K562 (cell line): ENCODE measurements at regions not wholly inside any gene's neighbourhood (a gene's known extent, or its start where the extent isn't known, plus 50 kb on each side); places are given as distances from the start of the nearest gene placed in this dataset.

ENCODE experiments used
- ATAC-seq: fragments of 200-7000 bp; cut with Tn5 transposase; 3 replicates; pipeline ENCODE4 v1.9.1; 2020; ENCODE audit warnings: moderate library complexity
- BruUV-seq: library from RNA; stranded (reverse); fragments of 400-500 nt; replicated peaks from 2 replicates; lab custom pipeline; 2021; lab: Mats Ljungman, UMichigan
- CTCF ChIA-PET: fragments of 300-600 bp; formaldehyde crosslinking; extraction: SDS; loops from one replicate; lab custom pipeline; 2021; ENCODE audit warnings: low intra/inter-chr PET ratio; lab: Yijun Ruan, JAX
- POLR2A ChIA-PET: fragments of 300-600, 350-650 bp; sonication (Branson Sonifier 250); formaldehyde crosslinking; extraction: SDS; loops from one replicate; lab custom pipeline; 2021; ENCODE audit warnings: antibody characterized with exemption, inconsistent platforms; lab: Yijun Ruan, JAX
- DNase-seq, 4 experiments: peaks; one replicate each; pipeline versions ENCODE4 v3.0.0 to v3.0.0-alpha.2; 2011 to 2018; ENCODE audit warnings: low spot score in 3 of 4, mixed read lengths in 3 of 4; ENCODE audit errors: extremely low read depth in 1 of 4
- FAIRE-seq: peaks from 2 replicates; lab custom pipeline; 2011; peaks lifted over from hg19 to GRCh38; lab: Jason Lieb, UNC
- H2AFZ ChIP-seq: 2 replicates; pipeline ENCODE4 v1.6.0; 2011; ENCODE audit warnings: low read depth, low read length, control low read depth, inconsistent platforms
- H3K27ac ChIP-seq: fragments of 200-600 bp; 3 replicates; pipeline ENCODE4 v1.8.0; 2011; ENCODE audit warnings: low read depth, mild to moderate bottlenecking, control low read depth, inconsistent platforms, low read length, moderate library complexity, mixed read lengths; ENCODE audit errors: extremely low read depth
- H3K27me3 ChIP-seq, 2 experiments: fragments of 300-600 bp in 1 of 2; 2 replicates in 1 of 2; 3 replicates in 1 of 2; pipeline versions ENCODE4 v1.6.0 to v1.8.0; 2011; ENCODE audit warnings: inconsistent platforms in 2 of 2, low read length in 2 of 2, mild to moderate bottlenecking in 1 of 2, mixed read lengths in 1 of 2, moderate library complexity in 1 of 2; ENCODE audit not compliant: control insufficient read depth in 2 of 2, insufficient read depth in 2 of 2
- H3K36me3 ChIP-seq: fragments of 300-600 bp; 3 replicates; pipeline ENCODE4 v1.8.0; 2011; ENCODE audit warnings: mild to moderate bottlenecking, low read length, inconsistent platforms; ENCODE audit not compliant: control insufficient read depth, insufficient read depth
- H3K4me1 ChIP-seq, 2 experiments: fragments of 200-600 bp in 1 of 2; replicated peaks in 1 of 2; 2 replicates in 1 of 2; 3 replicates in 1 of 2; pipeline versions ENCODE4 v1.5.1 to v1.8.0; 2011; ENCODE audit warnings: inconsistent platforms in 2 of 2, low read length in 2 of 2, mild to moderate bottlenecking in 1 of 2, mixed read lengths in 1 of 2, moderate library complexity in 1 of 2; ENCODE audit not compliant: control insufficient read depth in 2 of 2, insufficient read depth in 2 of 2
- H3K4me2 ChIP-seq: 2 replicates; pipeline ENCODE4 v1.6.1; 2011; ENCODE audit warnings: low read length, control low read depth, inconsistent platforms, mixed read lengths; ENCODE audit not compliant: insufficient read depth
- H3K4me3 ChIP-seq: fragments of 200-600 bp; sonication (generic), shearing (Covaris generic); 2 replicates; pipeline ENCODE4 v1.5.1; 2016; ENCODE audit warnings: control low read depth, inconsistent platforms
- H3K79me2 ChIP-seq: fragments of 200-600 bp; 3 replicates; pipeline ENCODE4 v1.8.0; 2011; ENCODE audit warnings: low read length, inconsistent platforms; ENCODE audit not compliant: control insufficient read depth, insufficient read depth
- H3K9ac ChIP-seq, 2 experiments: 2 replicates each; pipeline versions ENCODE4 v1.6.0 to v1.6.1; 2011; ENCODE audit warnings: low read depth in 2 of 2, low read length in 2 of 2, control low read depth in 1 of 2, inconsistent platforms in 1 of 2, mild to moderate bottlenecking in 1 of 2, mixed read lengths in 1 of 2; ENCODE audit not compliant: insufficient read depth in 1 of 2
- H3K9me1 ChIP-seq: one replicate; pipeline ENCODE4 v1.6.0; 2011; ENCODE audit warnings: inconsistent platforms, mild to moderate bottlenecking, low read length, moderate library complexity; ENCODE audit not compliant: control insufficient read depth, insufficient read depth
- H3K9me3 ChIP-seq: replicated peaks from 2 replicates; pipeline ENCODE4 v1.5.1; 2011; ENCODE audit warnings: low read depth, low read length, inconsistent platforms; ENCODE audit not compliant: control insufficient read depth, insufficient read depth
- H4K20me1 ChIP-seq: replicated peaks from 2 replicates; pipeline ENCODE4 v1.6.1; 2011; ENCODE audit warnings: low read length, inconsistent platforms, mixed read lengths; ENCODE audit not compliant: control insufficient read depth, insufficient read depth
- FOXJ2 ChIP-seq: fragments of 200-800 bp; sonication (Bioruptor generic); IDR thresholded peaks from 2 replicates; pipeline ENCODE4 v1.6.1; 2016; ENCODE audit warnings: missing genetic modification characterization, missing compliant biosample characterization
- FOXM1 ChIP-seq, 2 experiments: fragments of 450-650 bp in 1 of 2; sonication (generic) in 1 of 2; formaldehyde crosslinking in 1 of 2; IDR thresholded peaks; 2 replicates each; pipeline versions ENCODE4 v1.6.1 to v1.9.0; 2017 to 2022; ENCODE audit warnings: low read depth in 2 of 2, mild to moderate bottlenecking in 2 of 2, missing genetic modification reagents in 1 of 2, moderate library complexity in 1 of 2
- GABPB1 ChIP-seq: sonication (generic); formaldehyde crosslinking; IDR thresholded peaks from 2 replicates; pipeline ENCODE4 v1.8.0; 2022; ENCODE audit warnings: mild to moderate bottlenecking, missing genetic modification reagents
- JUNB ChIP-seq: fragments of 450-650 bp; formaldehyde crosslinking; conservative IDR thresholded peaks from 2 replicates; pipeline ENCODE4 v1.4.0; 2020; ENCODE audit warnings: mild to moderate bottlenecking
- MCM7 ChIP-seq, 2 experiments: fragments of 450-650 bp; IDR thresholded peaks; 2 replicates each; pipeline ENCODE4 v1.6.1; 2016 to 2018
- NCOA4 ChIP-seq: fragments of 450-650 bp; IDR thresholded peaks from 2 replicates; pipeline ENCODE4 v1.6.1; 2018; ENCODE audit warnings: mild to moderate bottlenecking; ENCODE audit not compliant: partially characterized antibody
- RREB1 ChIP-seq: fragments of 250-450 bp; sonication (Bioruptor Pico); IDR thresholded peaks from 2 replicates; pipeline ENCODE4 v1.4.0; 2020
- SFPQ ChIP-seq: fragments of 200-400 bp; formaldehyde crosslinking; IDR thresholded peaks from 2 replicates; pipeline ENCODE4 v1.6.1; 2017; ENCODE audit warnings: mild to moderate bottlenecking, low read depth, low read length, moderate library complexity
- ZNF507 ChIP-seq: conservative IDR thresholded peaks from 2 replicates; pipeline ENCODE4 v1.6.1; 2017; ENCODE audit warnings: missing genetic modification characterization, missing compliant biosample characterization
- ZNF57 ChIP-seq: fragments of 450-650 bp; formaldehyde crosslinking; IDR thresholded peaks from 2 replicates; pipeline ENCODE4 v1.4.0; 2020; ENCODE audit warnings: mild to moderate bottlenecking, moderate library complexity
- ZNF77 ChIP-seq: fragments of 250-450 bp; sonication (Bioruptor Pico); IDR thresholded peaks from 2 replicates; pipeline ENCODE4 v1.5.0; 2020
- ZNF780A ChIP-seq: fragments of 250-450 bp; sonication (Bioruptor Pico); IDR thresholded peaks from 2 replicates; pipeline ENCODE4 v1.5.0; 2021; ENCODE audit warnings: mild to moderate bottlenecking
- ZZZ3 ChIP-seq: fragments of 450-650 bp; IDR thresholded peaks from 2 replicates; pipeline ENCODE4 v1.6.1; 2016; ENCODE audit warnings: antibody characterized with exemption, mild to moderate bottlenecking, moderate library complexity
- WGBS: fragments of 100-300 bp; shearing (Covaris generic); methylation state at CpG from one replicate; pipeline ENCODE4 v1.1.6; 2016; ENCODE audit warnings: low coverage, mixed read lengths; ENCODE audit not compliant: insufficient coverage; ENCODE audit errors: missing lambda C conversion rate; 5-methylcytosine and 5-hydroxymethylcytosine counted together
- in situ Hi-C: fragments of 300-500 bp; cut with MboI; formaldehyde crosslinking; loops from 4 replicates; pipeline ENCODE4 v1.15.0; 2018; ENCODE audit warnings: inconsistent platforms, mixed read lengths
- intact Hi-C: fragments of 100-400 bp; cut with micrococcal nuclease; formaldehyde crosslinking; loops from 2 replicates; pipeline ENCODE4 v1.14.2; 2022
- TF ChIP-seq, protein P1 (sequence below): sonication (generic); formaldehyde crosslinking; IDR thresholded peaks from 2 replicates; pipeline ENCODE4 v1.8.0; 2022; ENCODE audit warnings: mild to moderate bottlenecking, missing genetic modification reagents, borderline replicate concordance

DNA sequence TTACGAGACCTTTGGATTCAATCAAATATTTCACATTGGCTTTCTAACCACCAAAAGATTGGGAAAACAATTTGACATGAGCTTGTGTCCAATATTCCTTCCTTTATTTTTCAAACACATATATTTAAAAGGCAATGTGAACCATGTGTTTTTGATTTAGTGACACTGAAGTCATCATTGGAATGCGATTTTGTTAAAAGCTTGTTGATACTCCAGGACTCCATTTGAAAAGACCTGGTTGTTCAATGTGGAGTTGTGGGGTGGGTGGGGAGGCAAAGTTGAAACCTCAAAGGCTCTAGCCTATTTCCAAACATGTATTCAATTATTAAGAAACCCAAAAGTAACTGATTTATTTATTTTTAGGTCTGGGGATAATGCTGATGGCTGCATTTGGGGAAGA lies 114.1 kb upstream of the TRIB2 start:
- Histone ChIP-seq H3K9me3 (no peaks in the 10 kb centered on the region), H3K9me1 (no peaks in the 10 kb centered on the region), H2AFZ (no peak overlapping the region), H3K4me1 (peaks cover 5 to 17% of the 10 kb centered on the region in 2 experiments; a peak in 4 of 5 replicates), H4K20me1 (no peaks in the 10 kb centered on the region), H3K27me3 (no peaks in the 10 kb centered on the region), H3K4me2 (no peak overlapping the region), H3K9ac (no peak overlapping the region), H3K4me3 (no peak overlapping the region), H3K27ac (no peak overlapping the region), H3K79me2 (no peaks in the 10 kb centered on the region), H3K36me3 (no peaks in the 10 kb centered on the region)
- POLR2A ChIA-PET, result interaction anchor here (1.5 kb wide), 1 partner anchor 9 kb away, joined by 4 read pairs; no protein-coding TSS in a partner anchor
- in situ Hi-C loops (no loop called here), intact Hi-C loops (loop anchor here (10.0 kb wide), 2 partner anchors 402 to 438 kb away; no protein-coding TSS in a partner anchor)
- no TSS peak for BruUV-seq
- CTCF ChIA-PET, result no interaction called here
- WGBS, result 34% methylated on average over 2 of the region's 2 CpGs
- no peak for FAIRE-seq
- no peak for DNase-seq
- no peak for ATAC-seq
- TF ChIP-seq GABPB1 (no peak), SFPQ (no peak), ZNF57 (CRISPR knock-in tag) (no peak), ZNF780A (CRISPR knock-in tag) (no peak), FOXM1 (IDR thresholded peaks at IDR 0.05; ENCODE audit: low read depth) (no peak), FOXM1 (CRISPR knock-in tag; IDR thresholded peaks at IDR 0.05; ENCODE audit: low read depth) (no peak), RREB1 (CRISPR knock-in tag) (no peak), JUNB (CRISPR knock-in tag) (no peak), MCM7 (IDR thresholded peaks at IDR 0.05) (no peak), ZZZ3 (no peak), ZNF77 (no peak), FOXJ2 (tag) (no peak), ZNF507 (tag) (no peak), NCOA4 (no peak)
- TF ChIP-seq, protein P1, sequence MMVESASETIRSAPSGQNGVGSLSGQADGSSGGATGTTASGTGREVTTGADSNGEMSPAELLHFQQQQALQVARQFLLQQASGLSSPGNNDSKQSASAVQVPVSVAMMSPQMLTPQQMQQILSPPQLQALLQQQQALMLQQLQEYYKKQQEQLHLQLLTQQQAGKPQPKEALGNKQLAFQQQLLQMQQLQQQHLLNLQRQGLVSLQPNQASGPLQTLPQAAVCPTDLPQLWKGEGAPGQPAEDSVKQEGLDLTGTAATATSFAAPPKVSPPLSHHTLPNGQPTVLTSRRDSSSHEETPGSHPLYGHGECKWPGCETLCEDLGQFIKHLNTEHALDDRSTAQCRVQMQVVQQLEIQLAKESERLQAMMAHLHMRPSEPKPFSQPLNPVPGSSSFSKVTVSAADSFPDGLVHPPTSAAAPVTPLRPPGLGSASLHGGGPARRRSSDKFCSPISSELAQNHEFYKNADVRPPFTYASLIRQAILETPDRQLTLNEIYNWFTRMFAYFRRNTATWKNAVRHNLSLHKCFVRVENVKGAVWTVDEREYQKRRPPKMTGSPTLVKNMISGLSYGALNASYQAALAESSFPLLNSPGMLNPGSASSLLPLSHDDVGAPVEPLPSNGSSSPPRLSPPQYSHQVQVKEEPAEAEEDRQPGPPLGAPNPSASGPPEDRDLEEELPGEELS (CRISPR knock-in tag), result no peak
